ENCODE measurements at regions not wholly inside any gene's neighbourhood (a gene's known extent, or its start where the extent isn't known, plus 50 kb on each side); places are given as distances from the start of the nearest gene placed in this dataset.

- TF ChIP-seq POLR2A (IDR thresholded peaks at IDR 0.05; ENCODE audit: low read depth) (no peak), CTCF (IDR thresholded peaks at IDR 0.05) (no peak), POLR2AphosphoS5 (IDR thresholded peaks at IDR 0.05) (no peak), EP300 (IDR thresholded peaks at IDR 0.05) (no peak)
Observed at GRCh38 chr9:13532407-13532806, 252.9 kb upstream of the MPDZ start.

Measured in esophagus muscularis mucosa (tissue), 4 donors.